ENCODE measurements at regions not wholly inside any gene's neighbourhood (a gene's known extent, or its start where the extent isn't known, plus 50 kb on each side); places are given as distances from the start of the nearest gene placed in this dataset.
"Not testable (repeated sequence)": the region's sequence is repeated elsewhere in the genome, so short reads cannot be mapped to it uniquely, and the experiment has no call there.

DNA sequence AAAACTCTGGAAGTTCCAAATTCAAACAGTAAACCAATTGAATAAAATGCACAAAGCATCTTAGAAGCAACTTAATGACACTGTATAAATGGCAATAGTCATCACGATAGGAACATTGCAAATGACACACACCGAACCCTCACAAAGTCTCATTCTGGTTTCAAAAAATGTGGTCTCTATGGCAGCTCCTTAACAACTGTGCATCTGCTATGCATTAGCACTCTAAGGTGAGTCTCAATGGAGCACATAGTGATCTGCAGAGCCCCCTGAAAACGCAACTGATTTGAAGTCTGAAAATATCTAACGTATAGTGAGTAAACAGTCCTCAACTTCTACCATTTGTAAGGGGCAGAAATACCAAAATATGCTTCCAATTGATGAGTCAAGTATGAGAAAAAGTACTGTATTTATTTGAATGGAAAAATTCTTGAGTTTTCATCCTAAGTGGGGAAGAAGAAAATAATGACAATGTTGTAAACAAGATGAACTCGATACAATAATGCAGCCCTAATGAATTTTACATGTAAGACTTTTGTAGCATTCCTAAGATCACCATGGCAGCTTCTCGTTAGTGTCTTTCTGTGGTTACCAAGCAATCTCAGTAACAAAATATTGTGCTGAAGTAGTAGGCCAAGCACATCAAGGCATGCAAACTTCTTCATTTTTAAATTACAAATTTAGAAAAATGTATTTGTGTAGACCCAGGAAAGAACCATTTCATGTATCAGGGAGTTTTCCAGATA lies 517.5 kb upstream of the FAM174A start:
- no peak for DNase-seq (ENCODE audit: low read depth)

DNA sequence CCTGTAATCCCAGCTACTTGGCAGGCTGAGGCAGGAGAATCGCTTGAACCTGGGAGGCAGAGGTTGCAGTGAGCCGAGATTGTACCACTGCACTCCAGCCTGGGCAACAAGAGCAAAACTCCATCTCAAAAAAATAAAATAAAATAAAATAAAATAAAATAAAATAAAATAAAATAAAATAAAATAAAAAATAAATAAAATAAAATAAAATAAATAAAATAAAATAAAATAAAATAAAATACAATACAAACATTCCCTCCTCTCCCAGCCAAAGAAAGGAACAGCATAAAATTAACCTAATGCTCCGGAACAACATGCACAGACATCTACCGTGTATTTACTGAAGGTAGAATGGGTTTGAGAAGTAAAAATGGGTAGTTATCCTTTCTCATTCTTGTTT lies 521.9 kb upstream of the FAM174A start:
- DNase-seq (ENCODE audit: low read depth): not testable (repeated sequence)

DNA sequence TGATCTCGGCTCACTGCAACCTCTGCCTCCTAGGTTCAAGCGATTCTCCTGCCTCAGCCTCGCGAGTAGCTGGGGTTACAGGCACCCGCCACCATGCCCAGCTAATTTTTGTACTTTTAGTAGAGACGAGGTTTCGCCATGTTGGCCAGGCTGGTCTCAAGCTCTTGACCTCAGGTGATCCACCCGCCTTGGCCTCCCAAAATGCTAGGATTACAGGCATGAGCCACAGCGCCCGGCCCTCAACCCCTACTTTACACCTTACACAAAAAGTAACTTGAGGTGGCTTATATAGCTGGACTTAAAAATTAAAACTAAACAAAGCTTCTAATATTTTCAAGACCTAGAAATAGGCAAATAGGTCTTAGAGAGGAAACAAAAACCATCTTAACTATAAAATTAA lies 524.0 kb upstream of the FAM174A start:
- DNase-seq (ENCODE audit: low read depth): not testable (repeated sequence)

DNA sequence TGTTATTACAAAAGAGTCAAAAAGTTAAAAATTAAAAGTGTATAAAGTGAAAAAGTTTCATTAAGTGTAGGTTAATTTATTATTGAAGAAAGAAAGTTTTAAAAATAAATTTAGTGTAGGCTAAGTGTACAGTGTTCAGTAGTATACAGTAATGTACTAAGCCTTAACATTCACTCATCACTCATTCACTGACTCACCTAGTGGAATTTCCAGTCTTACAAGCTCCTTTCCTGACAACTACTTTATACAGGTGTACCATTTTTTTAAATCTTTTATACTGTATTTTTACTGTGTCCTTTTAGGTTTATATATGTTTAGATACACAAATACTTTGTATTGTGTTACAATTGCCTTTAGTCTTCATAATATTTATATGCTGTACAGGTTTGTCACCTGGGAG lies 530.2 kb upstream of the FAM174A start:
- no peak for DNase-seq (ENCODE audit: low read depth)

DNA sequence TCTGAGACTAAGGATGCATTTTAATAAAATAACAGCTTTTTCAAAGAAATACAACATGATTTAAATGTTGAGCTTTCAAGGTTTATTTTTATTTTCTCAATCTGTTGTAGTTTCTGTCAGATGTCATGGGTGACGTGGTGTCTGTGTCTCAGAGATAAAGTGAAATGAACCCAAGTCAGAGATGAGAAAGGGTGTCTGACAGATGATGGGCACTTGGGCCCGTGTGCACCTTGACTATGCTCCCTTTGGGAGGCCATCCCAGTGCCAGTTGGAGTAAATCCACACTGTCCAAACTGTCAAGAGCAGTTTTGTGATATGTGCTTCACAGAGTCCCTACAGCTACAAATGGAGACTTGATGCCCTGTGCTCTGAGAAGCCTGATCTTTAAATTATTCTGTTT lies 536.9 kb upstream of the FAM174A start:
- no peak for DNase-seq (ENCODE audit: low read depth)

DNA sequence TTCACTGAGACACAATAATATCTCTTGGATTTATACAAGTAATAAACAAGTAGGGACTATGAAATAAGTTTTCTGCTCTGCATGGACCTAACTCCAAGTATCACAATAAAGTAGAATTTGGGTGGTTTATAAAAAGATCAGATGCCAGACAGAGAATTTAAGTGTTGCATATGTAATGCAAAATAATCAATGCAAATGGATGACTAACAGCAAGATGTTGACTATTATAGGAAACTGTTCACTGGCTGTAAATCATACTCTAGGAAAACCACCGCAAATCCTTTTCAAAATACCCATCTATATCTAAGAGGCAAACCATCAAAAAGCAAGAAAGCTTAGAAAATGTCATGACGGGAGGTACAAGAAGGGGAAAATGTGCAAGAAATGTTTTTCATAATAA lies 539.8 kb upstream of the FAM174A start:
- DNase-seq (ENCODE audit: low read depth): no peak

DNA sequence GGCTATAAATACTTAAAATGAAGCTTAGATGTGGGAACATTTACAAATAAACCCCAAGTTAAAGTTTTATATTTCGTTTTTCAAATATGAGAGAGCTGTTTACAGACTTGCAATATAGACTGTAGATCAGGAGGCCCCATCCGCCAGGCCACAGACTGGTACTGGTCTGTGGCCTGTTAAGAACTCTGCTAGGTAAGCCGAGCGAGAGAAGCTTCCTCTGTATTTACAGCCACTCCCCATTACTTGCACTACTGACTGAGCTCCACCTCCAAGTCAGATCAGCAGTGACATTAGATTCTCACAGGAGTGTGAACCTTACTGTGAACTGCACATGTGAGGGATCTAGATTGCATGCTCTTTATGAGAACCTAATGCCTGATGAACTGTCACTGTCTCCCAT lies 561.4 kb upstream of the FAM174A start:
- DNase-seq (ENCODE audit: low read depth): no peak

DNA sequence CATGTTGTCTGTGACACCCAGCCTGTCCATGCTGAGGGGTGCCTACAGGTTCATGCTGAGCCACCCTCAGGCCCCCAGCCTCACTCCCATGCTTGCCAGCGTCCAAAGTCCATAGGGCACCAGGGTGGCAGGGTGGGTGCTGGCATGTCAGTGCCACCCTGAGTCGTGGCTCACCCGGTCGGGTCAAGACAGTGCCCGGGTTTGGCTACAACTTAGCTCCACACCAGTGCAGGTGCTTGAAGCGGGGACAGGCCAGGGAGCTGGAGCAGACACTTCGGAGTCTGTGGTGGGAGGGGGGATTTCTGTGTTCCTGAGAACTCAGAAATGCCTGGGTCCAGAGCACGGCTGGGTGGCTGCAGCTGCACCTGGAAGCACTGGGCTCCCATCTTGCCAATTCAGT lies 579.2 kb upstream of the FAM174A start:
- no peak for DNase-seq (ENCODE audit: low read depth)

DNA sequence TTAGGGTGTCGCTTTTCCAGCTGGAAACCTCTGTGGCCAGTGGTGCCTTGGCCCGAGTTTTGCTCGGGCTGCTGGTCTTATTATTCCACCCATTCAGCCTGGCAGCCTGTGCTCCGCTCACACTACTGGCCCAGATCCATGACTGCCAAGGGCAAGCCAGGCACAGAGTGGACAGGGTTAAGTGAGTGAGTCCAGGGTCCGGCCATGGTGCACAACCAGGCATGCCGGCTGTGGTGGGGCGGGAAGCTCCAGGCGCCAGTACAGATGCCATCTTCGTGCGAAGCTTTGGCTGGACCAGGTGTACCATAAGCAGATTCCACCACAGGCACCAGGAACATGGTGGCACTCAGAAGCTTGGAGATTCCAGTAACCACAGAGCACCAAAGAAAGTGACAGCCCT lies 580.2 kb upstream of the FAM174A start:
- no peak for DNase-seq (ENCODE audit: low read depth)

DNA sequence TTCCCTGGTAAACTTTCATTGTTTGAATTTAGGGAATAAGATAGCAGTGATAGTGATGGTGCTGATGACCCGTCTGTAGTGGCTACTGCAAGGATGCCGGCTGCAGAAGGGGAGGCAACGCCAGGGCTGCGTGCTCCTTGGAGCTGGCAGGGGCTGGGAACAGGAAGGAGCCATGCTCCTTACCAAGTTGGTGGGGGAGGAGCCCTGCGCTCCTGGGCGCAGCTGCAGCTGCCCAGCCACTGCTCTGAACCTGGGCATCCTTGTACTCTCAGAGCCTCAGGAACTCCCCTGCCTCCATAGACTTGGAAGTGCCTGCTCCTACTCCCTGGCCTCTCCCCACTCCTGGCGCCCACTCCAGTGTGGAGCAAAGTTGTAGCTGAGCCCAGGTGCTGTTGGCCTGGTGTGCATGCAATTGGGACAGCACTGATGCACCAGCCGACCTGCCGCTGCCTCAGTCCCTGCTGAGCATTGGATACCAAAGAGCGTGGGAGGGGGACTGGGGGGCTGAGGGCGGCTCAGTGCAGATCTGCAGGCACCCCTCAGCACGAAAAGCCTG lies 585.1 kb upstream of the FAM174A start:
- DNase-seq (ENCODE audit: low read depth): no peak

DNA sequence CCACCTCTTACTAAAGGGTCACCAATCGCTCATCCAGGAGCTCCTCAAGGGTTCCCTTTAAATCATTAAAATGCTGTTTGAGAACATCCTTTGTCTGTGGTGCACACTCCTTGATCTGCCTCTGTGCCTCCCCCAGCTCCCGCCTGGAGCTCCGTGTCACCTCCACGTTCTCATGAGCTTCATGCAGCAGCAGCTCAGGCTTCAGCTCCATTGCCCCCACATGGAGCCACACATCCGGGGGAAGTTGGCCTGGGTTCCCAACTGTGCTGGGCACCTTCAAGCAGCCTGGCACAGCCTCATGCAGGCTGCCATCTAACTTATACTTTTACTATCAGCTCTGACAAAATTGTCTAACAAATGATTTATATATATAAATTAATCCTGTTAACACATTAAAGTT lies 585.8 kb upstream of the FAM174A start:
- no peak for DNase-seq (ENCODE audit: low read depth)

DNA sequence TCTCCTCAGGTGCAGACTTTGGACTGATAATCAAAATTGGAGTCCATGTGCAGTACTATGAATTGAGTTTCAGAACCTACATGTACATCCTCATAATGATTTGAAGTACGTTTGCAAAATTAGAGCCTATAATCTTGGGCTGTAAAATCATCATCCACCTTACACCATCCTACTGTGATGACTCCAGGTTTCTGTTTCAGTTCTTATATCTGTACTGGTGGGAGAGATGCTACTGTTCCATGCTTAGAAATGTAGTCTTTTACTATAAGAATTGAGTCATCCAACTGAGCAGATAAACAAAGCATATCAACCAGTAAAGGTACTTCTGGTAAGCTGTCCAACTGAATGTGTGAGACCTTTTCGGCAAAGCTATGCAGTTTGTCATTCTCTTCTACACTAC lies 586.3 kb upstream of the FAM174A start:
- DNase-seq (ENCODE audit: low read depth): no peak

DNA sequence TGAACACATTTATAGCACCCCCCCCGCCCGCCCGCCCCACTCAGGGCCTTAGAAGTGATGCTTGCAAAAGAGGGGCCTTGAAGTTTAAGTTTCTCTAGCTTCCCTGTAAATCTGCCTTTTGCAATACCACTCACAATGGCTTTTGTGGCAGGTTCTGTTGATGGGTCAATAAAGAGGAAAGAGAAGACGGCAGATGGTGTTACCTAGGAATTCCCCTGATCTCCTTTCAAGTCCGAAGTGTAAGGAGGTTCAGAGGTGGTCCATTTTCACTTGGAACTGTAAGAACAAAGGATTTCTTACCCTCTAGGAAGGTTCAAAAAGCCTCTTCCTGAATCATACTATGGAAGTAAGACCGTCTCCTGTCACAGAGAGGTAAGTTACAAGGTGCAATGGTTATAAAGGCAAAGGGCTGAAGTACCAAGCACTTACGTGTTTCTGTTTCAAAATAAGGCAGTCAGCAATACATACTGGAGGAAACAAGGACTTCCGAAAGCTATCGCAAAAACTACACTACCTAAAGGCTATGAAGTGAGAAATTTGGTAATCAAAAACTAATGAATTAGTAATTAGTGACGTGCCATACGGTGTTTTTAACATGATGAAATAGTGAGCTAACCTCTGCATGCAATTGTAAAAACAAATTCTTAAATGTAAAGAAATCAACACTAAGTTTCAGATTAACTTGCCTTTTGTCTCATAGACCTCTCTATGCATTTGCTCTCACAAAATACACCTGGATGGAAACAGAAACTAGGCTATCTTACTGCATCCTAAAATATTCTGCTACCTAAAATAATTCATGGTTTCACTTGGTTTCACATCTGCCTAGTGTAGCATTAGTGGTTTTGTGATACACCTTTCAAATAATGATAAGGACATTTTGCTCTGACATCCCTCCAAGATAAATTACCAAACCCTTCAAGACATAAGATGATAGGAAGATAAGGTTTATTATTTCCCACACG lies 589.4 kb upstream of the FAM174A start:
- DNase-seq (ENCODE audit: low read depth): no peak

DNA sequence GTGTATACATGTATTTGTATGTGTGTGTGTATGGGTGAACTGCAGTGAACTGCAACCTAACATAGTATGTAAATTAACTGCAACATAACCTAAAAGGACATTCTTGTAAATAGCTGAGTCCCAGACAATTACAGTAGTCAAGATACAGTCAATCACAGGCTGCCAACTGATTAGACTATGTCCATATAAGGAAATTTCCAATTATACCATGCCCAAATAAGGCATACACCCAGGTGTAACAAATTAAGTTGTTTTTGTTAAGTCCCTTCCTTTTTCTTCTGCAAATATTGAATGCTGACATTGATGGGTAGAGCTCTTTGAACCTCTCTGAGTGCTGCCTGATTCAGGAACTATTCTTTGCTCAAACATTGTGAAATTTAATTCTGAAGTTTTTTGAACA lies 594.6 kb upstream of the FAM174A start:
- no peak for DNase-seq (ENCODE audit: low read depth)

DNA sequence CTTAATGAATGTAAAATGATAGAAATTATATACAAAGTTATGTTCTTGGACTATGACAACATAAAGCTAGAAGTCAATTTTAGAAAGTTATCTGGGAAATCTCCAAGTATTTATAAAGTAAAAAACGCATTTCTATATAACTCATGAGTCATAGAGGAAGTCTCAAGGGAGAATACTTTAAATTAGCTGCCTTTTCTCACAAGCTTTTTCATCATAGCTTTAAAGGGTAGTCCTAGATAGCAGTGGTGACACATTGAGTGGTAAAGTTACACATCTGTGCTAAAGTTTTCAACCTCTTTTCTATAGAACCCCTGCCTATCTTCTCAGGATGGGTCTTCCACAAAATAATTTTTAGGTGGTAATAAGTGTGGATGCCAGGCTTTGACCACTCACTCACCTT lies 598.3 kb upstream of the FAM174A start:
- no peak for DNase-seq (ENCODE audit: low read depth)

DNA sequence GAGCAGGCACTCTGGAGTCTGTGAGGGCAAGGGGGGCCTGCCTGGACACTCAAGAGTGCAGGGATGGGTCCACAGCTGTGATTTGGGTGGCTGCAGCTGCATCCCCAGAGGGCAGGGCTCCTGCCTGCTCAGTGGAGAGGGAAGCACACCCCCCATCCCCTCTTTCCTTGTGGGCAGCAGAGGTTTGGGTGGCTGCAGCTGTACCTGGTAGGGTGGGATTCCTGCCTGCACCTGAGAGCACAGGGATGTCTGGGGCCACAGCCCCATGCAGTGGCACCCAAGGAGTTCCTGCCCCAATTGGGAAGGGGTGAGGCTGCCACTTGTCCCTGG lies 605.4 kb upstream of the FAM174A start:
- no peak for DNase-seq (ENCODE audit: low read depth)

DNA sequence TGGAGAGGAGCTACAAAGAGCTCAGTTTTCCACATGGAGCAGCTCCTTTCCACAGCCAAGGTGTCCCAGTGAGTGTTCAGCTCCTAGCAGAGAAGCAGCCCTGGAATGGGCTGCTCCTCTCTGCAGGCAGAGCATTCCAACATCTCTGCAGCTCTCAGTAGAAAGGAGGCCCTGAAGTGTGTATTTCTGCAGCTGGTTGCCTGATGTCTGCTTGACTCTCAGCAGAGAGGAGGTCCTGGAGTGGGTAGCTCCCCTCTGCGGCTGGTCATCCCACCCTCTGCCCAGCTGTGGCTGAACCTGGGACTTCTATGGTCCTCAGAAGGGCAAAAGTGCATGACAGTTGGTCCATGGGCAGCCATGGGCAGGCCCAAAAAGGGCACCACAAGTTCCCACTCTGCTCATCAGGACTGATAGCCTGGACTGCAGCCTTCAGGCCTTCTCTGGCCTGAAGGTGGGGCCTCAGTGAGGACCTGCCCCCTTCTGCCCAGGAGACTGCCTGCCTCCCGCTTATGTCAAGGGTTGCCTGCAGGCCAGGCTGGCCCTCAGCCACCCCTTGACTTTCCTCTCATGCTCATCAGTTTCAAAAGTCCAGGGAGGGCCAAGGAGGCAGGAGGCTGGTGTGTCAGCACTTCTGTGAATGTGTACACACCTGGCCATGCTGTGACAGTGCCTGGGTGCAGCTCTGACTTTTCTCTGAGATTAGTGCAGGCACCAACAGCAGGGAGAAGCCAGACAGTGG lies 605.9 kb upstream of the FAM174A start:
- no peak for DNase-seq (ENCODE audit: low read depth)

DNA sequence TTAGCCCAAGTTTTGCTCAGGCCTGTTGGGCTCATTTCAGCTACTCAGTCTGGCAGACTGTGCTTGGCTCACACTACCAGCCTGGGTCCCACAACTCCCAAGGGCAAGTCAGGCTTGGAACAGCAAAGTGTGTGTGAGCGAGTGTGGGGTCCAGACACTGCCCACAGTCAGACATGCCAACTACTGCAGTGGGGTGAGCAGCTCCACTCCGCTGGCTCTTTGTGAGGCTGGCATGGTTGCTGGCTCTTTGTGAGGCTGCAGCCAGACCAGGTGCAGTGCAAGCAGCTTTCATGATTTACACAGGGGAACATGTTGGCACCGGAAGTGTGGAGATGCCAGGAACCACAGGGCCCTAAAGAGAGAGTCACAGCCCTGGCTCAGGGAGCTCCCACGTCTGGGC lies 606.7 kb upstream of the FAM174A start:
- DNase-seq (ENCODE audit: low read depth): no peak

DNA sequence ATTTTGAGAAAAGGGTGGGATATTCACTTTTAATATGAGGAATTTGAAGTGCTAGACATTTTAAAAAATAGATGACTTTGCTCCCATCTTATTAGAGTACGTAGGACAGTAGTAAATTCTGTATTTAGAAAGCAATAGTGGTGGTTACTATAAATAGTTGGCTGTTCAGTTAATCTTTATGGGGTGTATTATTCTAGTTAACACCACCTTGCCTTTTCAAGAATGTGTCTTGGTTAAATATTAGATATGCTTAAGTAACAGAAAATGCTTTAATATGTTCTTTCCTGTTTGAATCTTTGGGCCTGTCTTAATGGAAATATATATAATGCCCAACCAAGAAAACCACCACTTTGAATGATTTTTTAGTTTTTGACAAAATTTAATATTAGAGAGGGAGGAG lies 608.7 kb upstream of the FAM174A start:
- no peak for DNase-seq (ENCODE audit: low read depth)

DNA sequence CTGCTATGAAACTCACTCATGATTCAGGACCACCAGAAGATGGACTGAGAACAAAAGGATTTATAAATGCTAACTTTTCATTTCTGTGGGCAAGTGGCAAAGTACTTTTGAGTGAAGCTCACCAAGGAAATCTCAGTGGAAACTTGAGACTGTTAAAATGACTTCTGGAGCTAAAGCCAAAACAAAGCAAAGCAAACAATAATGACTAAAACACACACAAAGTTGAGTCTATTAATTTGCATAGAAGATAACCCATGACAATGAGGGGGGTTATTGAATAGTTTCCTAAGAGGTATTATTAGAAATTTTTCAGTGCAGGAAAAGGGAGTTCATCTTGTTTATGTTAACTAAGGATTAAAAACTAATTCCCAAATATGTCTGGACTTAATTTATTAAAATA lies 612.8 kb upstream of the FAM174A start:
- DNase-seq (ENCODE audit: low read depth): no peak

DNA sequence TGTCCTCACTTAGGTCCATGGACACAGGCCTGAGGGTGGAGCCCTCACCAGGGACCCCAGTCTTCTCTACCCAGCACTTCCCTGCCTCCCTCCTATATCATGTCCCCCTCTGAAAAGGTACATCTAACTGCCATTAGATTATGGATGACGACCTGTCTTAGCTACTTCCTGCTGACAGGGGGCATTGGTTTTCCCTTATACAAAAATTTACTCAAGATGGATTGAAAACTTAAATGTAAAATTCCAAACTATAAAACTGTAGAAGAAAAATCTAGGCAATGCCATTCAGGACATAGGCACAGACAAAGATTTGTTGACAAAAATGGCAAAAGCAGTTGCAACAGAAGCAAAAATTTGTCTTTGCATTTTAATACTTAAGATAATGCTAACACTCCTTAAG lies 623.2 kb upstream of the FAM174A start:
- no peak for DNase-seq (ENCODE audit: low read depth)

DNA sequence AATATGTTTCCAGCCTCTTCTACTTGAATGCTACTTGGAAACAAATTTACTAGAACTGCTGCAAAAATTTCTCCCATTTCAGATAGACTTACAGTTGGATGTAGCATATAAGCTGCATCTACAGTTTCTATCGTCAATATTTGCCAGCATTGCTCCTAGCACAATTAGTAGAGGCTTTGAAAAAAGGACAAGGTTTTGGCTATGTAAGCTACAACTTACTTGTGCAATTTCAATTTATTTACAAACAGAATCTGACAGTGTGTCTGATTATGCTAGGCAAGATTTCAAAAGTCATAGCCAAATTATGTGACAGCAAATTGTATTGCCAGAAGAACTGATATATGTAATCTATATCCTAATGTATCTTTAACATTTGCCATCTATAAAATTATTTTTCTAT lies 628.4 kb upstream of the FAM174A start:
- no peak for DNase-seq (ENCODE audit: low read depth)

DNA sequence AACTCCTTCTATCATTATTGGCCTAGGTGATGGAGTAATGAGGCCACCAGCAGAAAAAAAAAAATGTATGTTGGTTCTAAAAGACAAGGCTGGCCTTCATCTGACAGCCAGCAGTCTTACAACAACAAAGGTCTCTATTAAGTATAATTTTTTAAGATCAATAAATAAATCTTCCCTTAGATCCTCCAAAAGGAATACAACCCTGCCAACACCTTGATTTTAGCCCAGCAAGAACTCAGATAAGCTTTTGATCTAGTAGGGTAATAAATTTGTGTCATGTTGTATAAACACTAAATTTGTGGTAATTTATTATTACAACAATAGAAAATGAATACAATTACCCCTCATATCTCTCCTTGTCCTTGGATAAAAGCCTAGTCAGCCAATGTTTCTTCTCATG lies 633.2 kb upstream of the FAM174A start:
- no peak for DNase-seq (ENCODE audit: low read depth)

Data from fibroblast of gingiva (primary cell).